B cell (primary cell): ENCODE measurements at regions not wholly inside any gene's neighbourhood (a gene's known extent, or its start where the extent isn't known, plus 50 kb on each side); places are given as distances from the start of the nearest gene placed in this dataset.

ENCODE experiments used
- EZH2 ChIP-seq: IDR thresholded peaks from 2 replicates; pipeline ENCODE4 v1.6.1; 2012; ENCODE audit warnings: borderline replicate concordance, low read depth, mild to moderate bottlenecking, moderate library complexity, low read length; ENCODE audit not compliant: insufficient read depth, poor library complexity, severe bottlenecking
- TF ChIP-seq, protein P1 (sequence below): fragments of 200-600 bp; IDR thresholded peaks from one replicate; pipeline ENCODE4 v1.8.0; 2022; ENCODE audit warnings: antibody characterized with exemption, mild to moderate bottlenecking

DNA sequence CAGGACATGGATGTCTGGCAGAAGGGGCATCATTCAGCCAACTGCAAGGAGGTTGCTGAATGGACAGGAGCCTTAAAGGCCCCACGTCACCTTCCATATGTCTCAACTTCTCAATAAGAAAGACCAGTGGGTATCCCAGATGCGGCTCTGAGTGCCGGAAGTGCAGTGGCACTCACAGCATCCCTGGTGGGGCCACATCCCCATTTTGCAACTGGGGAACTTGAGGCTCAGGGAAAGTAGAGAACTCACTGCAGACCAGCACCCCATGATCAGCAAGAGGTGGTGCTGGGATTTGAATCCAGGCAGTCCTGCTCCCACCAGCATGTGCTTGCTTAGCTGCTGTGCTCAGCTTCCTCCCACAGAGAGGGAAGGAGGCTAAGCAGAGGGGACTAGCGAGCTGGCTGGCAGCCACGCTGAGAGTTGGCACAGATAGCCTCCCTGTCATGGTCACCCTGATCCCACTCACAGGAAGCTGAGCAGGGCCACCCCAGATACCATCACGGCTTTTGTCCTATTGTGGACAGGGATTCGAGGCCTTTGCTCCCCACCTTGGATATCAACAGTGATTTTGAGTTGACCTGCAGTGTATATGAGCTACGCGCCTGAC lies 294.2 kb upstream of the FOXF1 start:
- TF ChIP-seq, protein P1, sequence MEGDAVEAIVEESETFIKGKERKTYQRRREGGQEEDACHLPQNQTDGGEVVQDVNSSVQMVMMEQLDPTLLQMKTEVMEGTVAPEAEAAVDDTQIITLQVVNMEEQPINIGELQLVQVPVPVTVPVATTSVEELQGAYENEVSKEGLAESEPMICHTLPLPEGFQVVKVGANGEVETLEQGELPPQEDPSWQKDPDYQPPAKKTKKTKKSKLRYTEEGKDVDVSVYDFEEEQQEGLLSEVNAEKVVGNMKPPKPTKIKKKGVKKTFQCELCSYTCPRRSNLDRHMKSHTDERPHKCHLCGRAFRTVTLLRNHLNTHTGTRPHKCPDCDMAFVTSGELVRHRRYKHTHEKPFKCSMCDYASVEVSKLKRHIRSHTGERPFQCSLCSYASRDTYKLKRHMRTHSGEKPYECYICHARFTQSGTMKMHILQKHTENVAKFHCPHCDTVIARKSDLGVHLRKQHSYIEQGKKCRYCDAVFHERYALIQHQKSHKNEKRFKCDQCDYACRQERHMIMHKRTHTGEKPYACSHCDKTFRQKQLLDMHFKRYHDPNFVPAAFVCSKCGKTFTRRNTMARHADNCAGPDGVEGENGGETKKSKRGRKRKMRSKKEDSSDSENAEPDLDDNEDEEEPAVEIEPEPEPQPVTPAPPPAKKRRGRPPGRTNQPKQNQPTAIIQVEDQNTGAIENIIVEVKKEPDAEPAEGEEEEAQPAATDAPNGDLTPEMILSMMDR, result no peak
- no peak for TF ChIP-seq EZH2
